ENCODE measurements at regions not wholly inside any gene's neighbourhood (a gene's known extent, or its start where the extent isn't known, plus 50 kb on each side); places are given as distances from the start of the nearest gene placed in this dataset.
A peak's percentile ranks its signal among the peaks of the same experiment; 100 is the strongest.

DNA sequence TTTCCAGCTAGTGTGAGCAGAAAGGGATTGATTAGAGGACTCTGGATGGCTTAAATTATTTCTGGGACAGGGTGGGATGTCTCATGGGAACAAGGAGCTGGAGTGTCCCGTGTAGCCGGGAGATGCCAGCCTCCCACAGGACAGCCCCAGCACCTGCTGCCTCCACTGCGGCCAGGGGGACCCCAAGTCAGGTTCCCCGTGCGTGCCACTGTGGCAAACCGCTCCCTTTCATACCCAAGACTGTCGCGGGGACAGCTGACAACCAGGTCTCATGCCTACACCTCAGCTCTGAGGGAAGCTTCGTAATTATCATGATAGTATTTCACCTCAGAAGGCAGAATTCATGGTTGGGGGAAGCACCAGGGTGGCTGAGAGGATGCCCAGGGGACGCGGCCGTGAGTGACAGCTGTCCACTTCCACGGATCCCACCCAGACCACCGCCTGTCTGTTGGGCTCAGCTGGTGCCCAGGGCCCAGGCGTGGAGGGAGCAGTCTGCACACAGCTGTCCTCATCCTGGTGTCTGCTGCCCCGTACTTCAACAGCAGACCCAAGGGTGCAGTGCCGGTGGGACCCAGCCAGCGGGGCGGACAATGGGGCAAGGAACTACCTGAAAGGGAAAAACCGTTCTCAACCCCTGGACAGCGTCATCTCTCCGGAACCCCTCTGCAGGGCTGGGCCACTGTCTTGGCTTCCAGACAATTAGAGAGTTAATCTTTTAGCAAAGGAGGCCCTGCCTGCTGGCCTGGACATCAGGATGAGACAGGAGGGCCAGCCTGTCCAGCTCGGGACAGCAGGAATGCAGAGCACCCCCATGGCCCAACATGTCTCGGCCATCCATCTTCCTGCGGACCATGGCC is 166.9 kb downstream of the OLFM1 start:
- ATAC-seq (no peak), DNase-seq (ENCODE audit: low spot score in 2 of 2) (no peak)
- H3K36me3 Mint-ChIP-seq = no peaks in the 10 kb centered on the region
- H3K27ac Mint-ChIP-seq = no peak overlapping the region
- H3K9me3 Mint-ChIP-seq = no peaks in the 10 kb centered on the region

DNA sequence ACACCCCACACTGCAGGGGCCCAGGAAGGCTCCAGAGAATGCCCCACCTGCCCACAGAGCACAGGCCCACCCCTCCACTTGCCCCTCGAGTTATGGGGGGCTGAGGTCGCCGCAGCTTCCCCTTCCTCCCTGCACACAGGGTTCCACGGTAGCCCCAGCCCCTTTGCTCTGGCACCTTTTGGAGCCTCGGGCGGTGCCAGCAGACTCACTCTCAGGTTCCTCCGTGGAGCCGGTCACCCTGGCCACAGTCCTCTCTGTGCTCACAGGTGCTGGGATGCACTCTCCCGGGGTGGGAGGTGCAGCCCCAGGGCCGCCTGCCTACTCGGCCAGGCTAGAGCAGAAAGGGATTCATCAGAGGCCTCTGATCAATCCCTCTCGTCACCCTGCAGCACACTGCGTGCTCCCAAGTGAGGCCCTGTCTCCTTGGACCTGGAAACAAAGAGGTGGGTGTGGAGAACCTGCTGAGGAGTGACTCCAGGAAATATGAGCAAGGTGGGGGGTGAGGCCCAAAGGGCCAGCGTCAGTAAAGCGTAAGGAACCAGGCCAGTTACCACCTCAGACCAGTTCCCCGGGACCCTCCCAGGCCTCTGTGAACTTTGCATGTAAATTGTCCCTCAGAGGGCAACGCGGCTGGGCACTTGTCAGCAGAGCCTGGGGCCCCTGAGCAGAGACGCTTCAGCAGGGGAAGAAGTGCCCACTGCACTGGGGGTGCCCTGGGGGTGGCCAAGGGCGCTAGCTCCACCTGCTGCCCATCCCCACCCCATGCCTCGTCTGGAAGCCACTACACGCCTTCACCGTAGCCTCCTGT is 167.8 kb downstream of the OLFM1 start:
- no peak for DNase-seq (ENCODE audit: low spot score in 2 of 2)
- no peak overlapping the region for H3K27ac Mint-ChIP-seq
- H3K9me3 Mint-ChIP-seq = no peaks in the 10 kb centered on the region
- ATAC-seq = no peak
- no peaks in the 10 kb centered on the region for H3K36me3 Mint-ChIP-seq

DNA sequence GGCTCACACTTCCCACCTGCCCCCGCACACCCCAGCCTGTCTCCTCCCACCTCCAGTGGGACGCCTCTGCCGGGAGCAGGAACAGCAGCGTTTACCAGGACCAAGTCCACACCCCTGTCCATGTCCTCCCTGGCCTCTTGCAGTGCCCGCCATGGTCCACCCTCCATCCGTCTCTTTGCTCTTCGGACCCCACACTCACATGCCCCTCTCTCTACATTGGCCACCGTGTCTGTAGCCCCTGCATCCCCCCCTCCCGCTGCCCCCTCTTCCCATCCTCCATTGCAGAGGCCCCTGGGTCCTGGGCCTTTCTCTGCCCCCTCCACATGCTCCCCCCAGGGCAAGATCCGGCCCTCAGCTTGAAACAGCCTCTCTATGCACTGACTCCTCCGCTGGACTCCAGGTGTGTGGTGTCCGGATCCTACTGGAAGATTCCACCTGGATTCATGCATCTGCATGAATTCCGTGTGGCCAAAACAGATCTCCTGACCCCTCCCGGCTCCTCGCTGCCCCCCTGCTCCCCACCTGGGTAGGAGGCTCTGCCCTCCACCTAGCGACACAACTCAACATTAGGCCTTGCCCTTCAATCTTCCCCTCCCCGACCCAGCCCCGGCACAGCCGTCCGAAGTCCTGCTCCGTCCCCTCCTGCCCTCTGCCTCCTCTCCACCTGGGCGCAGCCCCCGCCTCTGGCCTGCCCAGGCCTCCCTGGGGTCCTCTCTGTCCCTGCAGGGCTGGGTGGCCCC is 168.5 kb downstream of the OLFM1 start:
- H3K9me3 Mint-ChIP-seq = no peaks in the 10 kb centered on the region
- ATAC-seq = no peak
- H3K36me3 Mint-ChIP-seq = no peaks in the 10 kb centered on the region

DNA sequence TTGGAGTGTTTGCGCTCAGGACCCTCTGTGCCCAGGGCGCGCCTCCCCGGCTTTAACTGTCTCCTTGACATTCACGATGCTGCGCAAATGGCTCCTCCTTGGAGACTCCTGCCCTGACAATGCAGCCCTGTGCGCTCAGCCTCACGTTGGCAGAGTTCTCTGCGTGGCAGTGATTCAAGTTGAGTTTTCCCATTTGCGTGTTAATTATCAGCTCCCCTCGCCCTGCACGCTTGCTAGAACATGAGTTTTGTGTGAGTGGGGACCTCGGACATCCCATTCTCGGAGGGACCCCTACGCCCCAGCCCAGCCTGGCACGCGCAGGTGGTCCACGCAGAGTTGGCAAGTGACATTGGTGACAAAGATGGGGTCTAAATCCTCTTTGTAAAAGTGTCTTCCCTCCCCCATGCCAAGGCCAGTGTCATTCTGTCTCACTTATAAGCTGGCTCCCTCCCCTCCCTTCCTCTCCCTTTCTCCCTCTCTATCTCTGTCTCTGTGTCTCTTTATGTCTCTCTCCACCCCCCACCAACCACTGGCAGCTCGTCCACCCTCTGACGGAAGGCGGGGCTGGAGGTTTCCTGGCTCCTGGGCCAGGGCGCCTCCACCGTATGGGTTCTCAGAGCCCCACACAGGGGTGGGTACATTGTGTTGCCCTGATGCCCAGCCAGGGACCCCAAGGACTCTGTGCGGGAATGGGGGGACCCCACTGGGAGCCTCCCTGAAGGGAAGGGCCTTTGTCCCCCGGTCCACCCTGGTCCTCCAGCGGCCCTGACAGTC is 169.3 kb downstream of the OLFM1 start:
- ATAC-seq (no peak), DNase-seq (ENCODE audit: low spot score in 2 of 2) (no peak)
- Mint-ChIP-seq H3K9me3 (no peaks in the 10 kb centered on the region), H3K36me3 (no peaks in the 10 kb centered on the region), H3K27ac (no peak overlapping the region)

More for the DNA sequence above, 168.5 kb downstream of the OLFM1 start:
- no peak overlapping the region for H3K27ac Mint-ChIP-seq
- DNase-seq (ENCODE audit: low spot score in 2 of 2) = no peak

DNA sequence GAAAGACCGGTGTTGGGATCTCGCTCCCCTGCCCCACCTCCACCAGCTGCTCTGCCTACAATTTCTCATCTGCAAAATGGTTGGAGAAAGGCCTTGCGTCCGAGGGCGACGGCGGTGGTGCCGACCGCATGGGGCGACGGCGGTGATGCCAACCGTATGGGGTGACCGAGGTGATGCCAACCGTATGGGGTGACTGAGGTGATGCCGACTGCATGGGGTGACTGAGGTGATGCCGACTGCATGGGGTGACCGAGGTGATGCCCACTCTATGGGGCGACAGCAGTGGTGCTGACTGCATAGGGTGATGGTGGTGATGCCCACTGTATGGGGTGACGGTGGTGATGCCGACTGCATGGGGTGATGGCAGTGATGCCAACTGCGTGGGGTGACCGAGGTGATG is 171.0 kb downstream of the OLFM1 start:
- H3K36me3 Mint-ChIP-seq = no peaks in the 10 kb centered on the region
- ATAC-seq = no peak
- H3K27ac Mint-ChIP-seq = no peak overlapping the region
- DNase-seq (ENCODE audit: low spot score in 2 of 2) = no peak
- H3K9me3 Mint-ChIP-seq = no peaks in the 10 kb centered on the region

DNA sequence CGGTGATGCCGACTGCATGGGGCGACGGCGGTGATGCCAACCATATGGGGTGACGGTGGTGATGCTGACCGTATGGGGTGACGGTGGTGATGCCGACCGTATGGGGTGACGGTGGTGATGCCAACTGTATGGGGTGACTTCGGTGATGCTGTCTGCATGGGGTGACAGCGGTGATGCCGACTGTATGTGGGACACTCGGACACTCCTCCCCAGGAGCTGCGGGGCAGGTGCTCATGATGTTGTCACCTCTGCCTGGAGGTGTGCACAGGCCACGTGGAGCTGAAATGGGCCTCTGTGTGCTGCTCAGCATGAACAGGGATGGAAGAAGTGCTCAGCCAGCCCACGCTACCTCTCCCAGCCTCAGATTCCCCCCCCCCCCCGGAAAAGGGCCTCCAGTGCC is 171.8 kb downstream of the OLFM1 start:
- ATAC-seq = no peak
- no peaks in the 10 kb centered on the region for H3K9me3 Mint-ChIP-seq

GRCh38 chr9:135260221-135261180 is 173.0 kb downstream of the OLFM1 start:
- ATAC-seq (no peak), DNase-seq (ENCODE audit: low spot score in 2 of 2) (no peak)
- Mint-ChIP-seq H3K36me3 (no peaks in the 10 kb centered on the region), H3K27ac (no peak overlapping the region), H3K9me3 (no peaks in the 10 kb centered on the region)

More for the DNA sequence above, 171.8 kb downstream of the OLFM1 start:
- no peaks in the 10 kb centered on the region for H3K36me3 Mint-ChIP-seq
- H3K27ac Mint-ChIP-seq = no peak overlapping the region
- DNase-seq (ENCODE audit: low spot score in 2 of 2) = no peak

GRCh38 chr9:135262248-135262647 is 174.8 kb downstream of the OLFM1 start:
- DNase-seq (ENCODE audit: low spot score in 2 of 2) = no peak
- Mint-ChIP-seq H3K36me3 (no peaks in the 10 kb centered on the region), H3K27ac (no peak overlapping the region), H3K9me3 (no peaks in the 10 kb centered on the region)
- ATAC-seq = no peak

GRCh38 chr9:135263511-135263910 is 176.0 kb downstream of the OLFM1 start:
- Mint-ChIP-seq H3K27ac (no peak overlapping the region), H3K9me3 (no peaks in the 10 kb centered on the region), H3K36me3 (no peaks in the 10 kb centered on the region)
- no peak for DNase-seq (ENCODE audit: low spot score in 2 of 2)
- no peak for ATAC-seq

GRCh38 chr9:135265931-135266330 is 178.5 kb downstream of the OLFM1 start:
- ATAC-seq = no peak
- H3K36me3 Mint-ChIP-seq = no peaks in the 10 kb centered on the region
- no peak for DNase-seq (ENCODE audit: low spot score in 2 of 2)
- H3K27ac Mint-ChIP-seq = peak overlapping the region in 1 of 2 donors; percentile 77
- peaks cover 5% of the 10 kb centered on the region in 2 donors for H3K9me3 Mint-ChIP-seq

DNA sequence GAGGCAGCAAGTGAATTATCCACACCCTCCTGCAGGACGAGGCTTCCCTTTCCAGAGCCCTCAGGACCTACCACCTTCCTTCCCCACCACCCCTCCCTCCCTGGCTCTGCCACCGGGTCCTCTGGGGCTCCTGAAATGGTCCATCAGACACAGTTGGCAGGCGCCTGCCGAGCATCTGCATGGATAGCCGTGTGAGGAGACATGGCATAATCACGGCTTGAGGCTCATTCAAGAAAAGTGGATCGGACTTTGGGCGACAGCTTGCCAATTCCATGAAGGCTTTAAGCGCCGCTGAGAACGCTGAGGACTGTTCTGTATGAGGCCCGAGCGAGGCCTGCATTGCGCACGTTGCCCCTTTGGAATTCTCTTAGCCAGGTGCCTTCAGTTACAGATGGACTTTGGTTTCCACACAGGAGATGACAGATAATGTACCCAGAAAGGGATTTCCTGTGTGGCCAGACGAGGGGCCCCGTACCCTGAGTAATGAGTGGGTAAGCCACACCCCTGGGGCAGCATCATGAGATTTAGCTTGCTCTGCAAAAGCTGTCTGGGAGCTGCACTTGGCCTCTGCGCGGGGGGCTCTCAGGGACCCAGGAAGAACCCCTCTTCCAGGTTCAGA is 179.8 kb downstream of the OLFM1 start:
- Mint-ChIP-seq H3K27ac (no peak overlapping the region), H3K9me3 (peaks cover 5% of the 10 kb centered on the region in 2 donors), H3K36me3 (no peaks in the 10 kb centered on the region)
- ATAC-seq = no peak
- no peak for DNase-seq (ENCODE audit: low spot score in 2 of 2)

- ATAC-seq = no peak
- Mint-ChIP-seq H3K27ac (no peak overlapping the region), H3K9me3 (peaks cover 5% of the 10 kb centered on the region in 2 donors), H3K36me3 (no peaks in the 10 kb centered on the region)
- DNase-seq (ENCODE audit: low spot score in 2 of 2) = no peak
Measured at GRCh38 chr9:135268031-135268430, 180.6 kb downstream of the OLFM1 start.

DNA sequence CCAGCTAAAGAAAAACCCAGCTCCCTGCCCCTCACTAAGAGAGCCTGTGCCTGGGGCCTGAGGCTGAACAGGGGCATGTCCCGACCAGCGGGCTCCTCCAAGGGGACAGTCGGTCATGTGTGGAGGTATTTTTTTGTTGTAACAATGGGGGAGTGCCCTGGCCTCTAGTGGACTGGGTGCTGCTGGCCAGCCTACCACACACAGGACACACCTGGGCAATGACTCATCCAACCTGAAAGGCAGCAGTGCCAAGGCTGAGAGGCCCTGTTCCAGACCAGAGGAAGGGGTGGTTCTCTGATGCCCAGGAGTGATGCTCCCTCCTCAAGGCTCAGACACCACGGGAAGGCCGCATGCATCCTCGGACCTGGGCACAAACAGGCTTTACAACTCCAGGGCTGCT is 181.5 kb downstream of the OLFM1 start:
- DNase-seq (ENCODE audit: low spot score in 2 of 2) (no peak), ATAC-seq (no peak)
- peaks cover 5% of the 10 kb centered on the region in 2 donors for H3K9me3 Mint-ChIP-seq
- H3K36me3 Mint-ChIP-seq = no peaks in the 10 kb centered on the region
- H3K27ac Mint-ChIP-seq = no peak overlapping the region

GRCh38 chr9:135269912-135270830 is 182.7 kb downstream of the OLFM1 start:
- Mint-ChIP-seq H3K36me3 (no peaks in the 10 kb centered on the region), H3K27ac (no peak overlapping the region), H3K9me3 (peaks cover 5% of the 10 kb centered on the region in 2 donors)
- ATAC-seq (no peak), DNase-seq (ENCODE audit: low spot score in 2 of 2) (no peak)
